ENCODE measurements at regions not wholly inside any gene's neighbourhood (a gene's known extent, or its start where the extent isn't known, plus 50 kb on each side); places are given as distances from the start of the nearest gene placed in this dataset. TPM values are rescaled to one million over a fixed set of nuclear protein-coding genes. Genes with fewer than 3 reads are reported as not detected.
"Not testable (repeated sequence)": the region's sequence is repeated elsewhere in the genome, so short reads cannot be mapped to it uniquely, and the experiment has no call there.

GRCh38 chr6:145574269-145574668 is 161.1 kb downstream of the EPM2A start:
- not testable (repeated sequence) for H3K27ac ChIP-seq (ENCODE audit: low read depth); H3K4me1 ChIP-seq (ENCODE audit: insufficient read depth); DNase-seq (ENCODE audit: extremely low spot score); H3K36me3 ChIP-seq (ENCODE audit: insufficient read depth); H3K4me3 ChIP-seq (ENCODE audit: low read depth, low read length)
- 97% methylated on average over 1 of the region's 1 CpG for WGBS

Small RNA genes lying in the stretch of these regions (small RNA-seq; reads per million reads assigned to genes)
- not detected for gene RNU1-33P
